Medulla oblongata (tissue), 1 donor: ENCODE measurements at regions not wholly inside any gene's neighbourhood (a gene's known extent, or its start where the extent isn't known, plus 50 kb on each side); places are given as distances from the start of the nearest gene placed in this dataset.
"Not testable (repeated sequence)": the region's sequence is repeated elsewhere in the genome, so short reads cannot be mapped to it uniquely, and the experiment has no call there.

Experiments used
- DNase-seq: peaks from one replicate; pipeline ENCODE4 v3.0.0-alpha.2; 2015; ENCODE audit errors: extremely low spot score

DNA sequence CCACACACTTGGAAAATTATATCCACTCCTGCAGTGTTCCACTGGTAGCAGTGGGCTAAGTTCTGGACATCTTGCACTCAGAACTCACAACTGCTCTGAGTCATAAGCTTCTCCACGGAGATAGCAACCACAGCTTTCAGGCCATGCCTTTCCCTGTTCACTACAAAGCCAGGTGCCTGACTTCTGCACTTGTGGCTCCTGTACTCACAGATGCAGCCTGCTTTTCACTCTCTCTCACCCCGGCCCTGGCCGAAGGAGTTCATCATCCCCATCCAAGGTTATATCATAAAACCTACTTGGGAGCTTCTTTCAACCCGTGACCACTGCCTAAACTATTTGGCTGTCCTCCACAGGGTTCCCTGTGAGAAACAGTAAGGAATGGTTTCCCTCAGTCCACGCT, 999.4 kb downstream of the GLUD2 start:
- DNase-seq = no peak

DNA sequence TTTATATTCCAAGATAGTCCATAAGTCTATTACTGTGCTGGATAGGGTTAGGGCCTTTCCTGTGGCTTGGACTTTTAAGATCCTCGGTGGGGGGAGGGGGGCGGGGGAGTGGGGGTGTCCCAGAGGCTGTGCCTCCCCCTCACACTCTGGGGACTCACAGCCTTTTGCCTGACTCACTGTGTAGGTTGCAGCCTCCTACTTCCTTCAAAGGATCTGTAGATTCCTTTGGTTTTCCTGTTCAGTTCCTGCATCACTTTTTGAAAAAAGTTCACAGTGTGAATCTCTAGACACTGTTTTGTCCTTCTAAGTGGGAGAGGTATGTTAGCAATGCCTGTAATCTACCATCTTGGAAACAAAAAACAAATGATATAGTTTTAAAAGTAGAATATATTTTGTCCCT, 999.9 kb downstream of the GLUD2 start:
- DNase-seq = no peak

DNA sequence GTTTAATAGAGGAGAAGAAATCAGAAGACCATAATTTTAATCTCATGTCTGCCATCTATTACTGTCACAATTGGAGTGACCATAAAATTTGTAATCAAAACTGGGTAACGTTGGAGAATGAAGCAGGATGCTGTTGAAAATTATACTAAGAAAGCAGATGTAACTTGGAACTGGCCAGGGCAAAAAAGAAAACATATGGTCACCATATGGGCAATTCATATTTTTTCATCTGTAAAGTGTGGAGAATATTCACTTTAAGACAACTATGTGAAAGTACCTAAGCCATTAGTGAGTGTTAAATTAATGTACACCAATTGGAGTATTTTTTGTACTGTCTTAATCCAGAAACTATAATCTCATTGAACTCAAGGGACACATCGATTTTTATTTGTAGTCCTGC, 1008.0 kb downstream of the GLUD2 start:
- DNase-seq = no peak

DNA sequence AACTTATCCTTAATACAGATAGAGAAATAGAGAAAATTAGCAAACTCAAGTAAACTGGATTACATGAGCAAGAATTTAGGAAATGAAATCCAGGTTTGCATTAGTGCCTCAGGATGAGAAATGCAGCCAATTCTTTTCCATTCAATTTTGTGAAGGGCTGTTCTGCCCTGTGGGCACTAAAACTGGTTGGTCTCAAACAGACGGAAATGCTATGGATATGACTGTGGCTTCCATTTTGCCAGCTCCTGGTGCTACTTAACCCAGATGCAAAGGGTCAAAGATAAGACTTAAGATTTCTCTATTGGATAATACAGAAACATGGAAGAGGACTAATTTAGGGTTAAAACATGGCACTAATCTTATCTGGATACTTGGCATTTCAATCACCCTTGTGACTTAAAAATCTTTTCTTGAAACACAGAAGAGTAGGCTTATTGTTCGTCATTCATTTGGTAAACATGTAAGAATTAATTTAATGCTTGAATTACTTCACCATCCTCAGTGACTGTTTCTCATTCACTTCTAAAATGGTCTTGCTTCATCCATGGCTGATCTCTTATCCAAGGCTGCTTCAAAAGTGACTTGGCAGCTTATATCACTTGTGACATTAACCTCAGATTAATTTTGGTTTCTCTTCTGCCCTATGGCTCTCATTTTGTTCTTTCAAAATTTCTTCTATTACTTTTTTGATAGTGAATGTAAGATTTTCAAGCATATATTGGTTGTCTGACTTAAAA, 1008.7 kb downstream of the GLUD2 start:
- no peak for DNase-seq

DNA sequence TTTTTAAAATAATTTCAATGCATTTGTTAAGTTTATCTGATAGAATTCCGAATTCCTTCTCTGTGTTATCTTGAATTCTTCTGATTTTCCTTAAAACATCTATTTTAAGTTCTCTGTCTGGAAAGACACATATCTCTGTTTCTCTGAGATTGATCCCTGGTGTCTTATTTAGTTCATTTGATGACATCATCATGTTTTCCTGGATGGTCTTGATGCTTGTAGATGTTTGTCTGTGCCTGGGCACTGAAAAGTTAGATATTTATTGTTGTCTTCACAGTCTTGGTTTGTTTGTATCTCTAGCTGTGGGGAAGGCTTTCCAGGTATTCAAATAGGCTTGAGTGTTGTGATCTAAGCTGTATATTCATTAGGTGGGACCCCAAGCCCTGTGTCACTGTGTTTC, 1028.8 kb downstream of the GLUD2 start:
- no peak for DNase-seq

DNA sequence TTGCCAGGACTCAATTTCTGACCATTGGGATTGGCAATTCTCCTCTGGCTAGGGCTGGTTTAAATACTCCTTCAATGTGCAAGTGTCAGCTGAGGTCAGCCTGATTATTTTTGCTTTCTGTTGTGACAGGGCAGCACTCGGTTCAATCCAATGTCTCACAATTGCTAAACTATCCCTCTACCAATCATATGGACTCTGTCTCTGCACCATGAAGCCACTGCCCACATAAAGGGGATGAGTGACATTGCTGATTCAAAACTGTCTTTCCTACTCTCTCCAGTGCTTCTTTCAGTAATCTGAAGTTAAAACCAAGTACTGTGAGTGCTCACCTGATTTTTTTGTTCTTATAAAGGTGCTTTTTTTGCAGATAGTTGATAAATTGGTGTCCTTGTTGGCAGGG, 1030.7 kb downstream of the GLUD2 start:
- no peak for DNase-seq

DNA sequence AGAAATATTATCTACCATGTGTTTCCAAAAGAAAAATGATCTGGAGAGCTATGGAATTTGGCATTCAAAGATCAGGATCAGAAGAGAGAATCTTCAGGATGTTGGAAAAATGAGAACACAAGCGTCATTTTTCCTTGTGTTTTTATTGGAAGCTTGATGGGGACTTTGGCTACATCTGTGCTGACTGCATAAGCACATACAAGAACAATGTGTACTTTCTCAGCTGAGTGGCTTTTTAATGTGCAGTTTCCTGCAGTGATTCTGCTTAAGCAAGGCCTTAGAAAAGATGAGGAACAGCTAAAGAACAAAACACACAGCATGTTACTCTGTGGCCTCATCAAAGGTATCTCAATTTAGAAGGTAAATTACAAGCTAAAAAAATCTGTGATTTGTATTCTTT, 1039.9 kb downstream of the GLUD2 start:
- DNase-seq = no peak

DNA sequence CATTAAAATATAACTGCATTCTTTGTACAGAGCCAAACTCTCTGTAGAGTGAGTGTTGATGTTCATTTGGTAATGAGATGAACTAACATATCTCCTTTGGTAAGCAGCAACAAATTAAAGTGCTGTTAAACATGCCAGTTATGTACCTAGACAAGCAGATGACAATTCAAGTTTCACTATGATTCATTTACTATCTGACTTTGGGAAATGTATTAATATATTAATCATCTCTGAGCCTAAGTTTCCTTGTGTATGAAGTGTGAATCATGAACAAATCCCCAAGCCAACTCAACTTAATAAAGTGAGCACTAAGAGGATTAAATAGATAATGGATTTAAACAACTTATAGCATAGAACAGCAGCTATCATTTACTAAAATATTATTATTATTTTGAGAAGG, 1044.2 kb downstream of the GLUD2 start:
- DNase-seq = no peak

DNA sequence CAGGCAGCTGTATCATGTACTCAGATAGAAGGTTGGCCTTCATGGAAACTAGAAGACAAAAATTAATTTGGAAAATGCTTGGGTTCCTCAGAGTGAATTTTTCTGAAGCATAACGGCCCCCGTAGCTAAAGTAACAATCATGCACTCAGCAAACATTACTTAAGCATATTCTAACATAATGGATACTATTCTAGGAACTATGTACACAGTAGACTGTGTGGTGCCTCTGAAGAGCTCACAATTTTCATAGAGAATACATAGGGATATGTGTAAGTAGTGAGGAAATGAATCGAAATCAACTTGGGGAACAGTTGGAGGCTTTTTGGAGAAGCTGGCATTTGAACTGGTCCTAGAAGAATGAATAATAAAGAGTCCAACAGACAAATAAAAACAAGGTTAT, 1045.0 kb downstream of the GLUD2 start:
- DNase-seq = no peak

DNA sequence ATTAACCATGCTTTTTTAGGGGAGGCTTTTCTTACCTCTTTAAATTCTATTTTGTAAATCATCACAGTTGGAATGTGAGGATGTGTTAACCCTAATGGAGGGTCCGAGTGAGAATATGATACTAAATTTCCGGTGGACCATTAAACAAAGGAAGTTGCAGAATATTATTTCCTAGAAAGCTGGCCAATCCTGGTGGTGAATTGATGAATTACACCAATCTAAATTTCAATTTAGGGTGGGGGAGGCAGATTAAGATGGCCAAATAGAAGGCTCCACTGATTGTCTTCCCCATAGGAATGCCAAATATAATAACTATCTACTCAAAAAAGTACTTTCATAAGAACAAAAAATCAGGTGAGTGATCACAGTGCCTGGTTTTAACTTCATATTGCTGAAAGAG, 1045.6 kb downstream of the GLUD2 start:
- no peak for DNase-seq

DNA sequence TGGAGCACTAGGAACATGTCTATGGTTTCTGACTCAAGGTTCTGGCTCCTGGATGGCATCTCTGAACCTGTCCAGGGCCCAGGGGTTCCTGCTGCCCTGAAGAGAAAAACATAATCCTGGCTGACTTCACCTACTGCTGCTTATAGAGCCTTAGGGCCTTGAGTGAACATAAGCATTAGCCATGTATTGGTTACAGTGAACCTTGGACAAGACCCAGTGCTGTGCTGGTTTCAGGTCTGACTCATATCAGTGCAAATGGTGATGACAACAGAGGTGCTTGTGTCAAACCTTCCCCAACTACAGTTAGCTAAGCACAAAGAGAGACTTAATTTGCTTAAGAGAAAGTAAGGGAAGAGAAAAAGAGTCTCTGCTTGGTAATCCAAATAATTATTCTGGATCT, 1047.2 kb downstream of the GLUD2 start:
- no peak for DNase-seq

DNA sequence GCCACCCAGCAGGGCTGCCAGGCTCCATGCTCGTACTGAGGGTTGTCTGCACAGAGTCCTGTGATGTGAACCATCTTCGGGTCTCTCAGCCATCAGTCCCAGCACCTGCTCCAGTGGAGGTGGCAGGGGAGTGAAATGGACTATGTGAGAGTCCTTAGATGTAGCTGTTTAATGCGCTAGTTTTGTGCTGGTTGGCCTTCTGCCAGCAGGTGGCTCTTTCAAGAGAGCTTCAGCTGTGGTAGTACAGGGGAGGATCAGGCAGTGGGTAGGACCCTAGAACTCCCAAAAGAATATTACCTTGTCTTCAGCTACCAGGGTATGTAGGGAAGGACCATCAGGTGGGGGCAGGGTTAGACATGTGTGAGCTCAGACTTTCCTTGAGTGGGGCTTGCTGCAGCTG, 1066.0 kb downstream of the GLUD2 start:
- DNase-seq = no peak

DNA sequence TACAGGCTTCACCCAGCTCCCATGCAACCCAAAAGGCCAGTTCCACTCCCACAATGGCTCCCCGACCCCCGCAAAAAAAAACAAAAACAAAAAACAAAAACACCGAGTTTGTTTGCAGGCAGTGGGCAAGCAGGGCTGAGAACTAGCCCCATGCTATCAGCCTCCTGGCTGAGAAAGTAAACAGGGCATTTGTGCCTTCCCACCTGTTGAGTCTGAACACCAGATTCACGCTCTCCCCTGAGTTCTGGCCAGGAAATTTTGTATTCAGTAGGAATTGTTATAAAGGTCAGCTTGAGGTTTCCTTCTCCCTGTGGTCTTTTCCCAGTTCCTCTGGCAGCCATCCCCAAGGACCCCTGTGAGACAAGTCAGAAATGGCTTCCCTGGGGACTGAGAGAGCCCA, 1066.5 kb downstream of the GLUD2 start:
- DNase-seq = no peak

DNA sequence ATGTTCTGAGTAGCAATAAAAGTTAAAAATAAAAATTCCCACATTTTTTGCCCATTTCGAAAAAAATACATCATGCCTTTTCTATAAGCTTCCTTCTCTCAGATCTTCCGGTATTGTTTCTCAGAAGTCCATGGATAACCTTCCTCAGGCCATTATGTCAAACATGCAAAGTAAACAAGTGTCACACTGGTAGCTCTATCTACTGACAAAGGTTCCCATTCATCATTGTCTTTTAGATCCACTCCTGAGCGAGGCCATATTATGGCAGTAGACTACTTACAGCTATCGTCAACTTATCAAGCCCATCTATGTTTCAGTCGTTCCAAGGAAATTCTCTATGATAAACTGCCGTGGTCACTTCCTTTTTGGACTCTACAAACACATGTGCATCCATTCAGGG, 1068.2 kb downstream of the GLUD2 start:
- DNase-seq = no peak

DNA sequence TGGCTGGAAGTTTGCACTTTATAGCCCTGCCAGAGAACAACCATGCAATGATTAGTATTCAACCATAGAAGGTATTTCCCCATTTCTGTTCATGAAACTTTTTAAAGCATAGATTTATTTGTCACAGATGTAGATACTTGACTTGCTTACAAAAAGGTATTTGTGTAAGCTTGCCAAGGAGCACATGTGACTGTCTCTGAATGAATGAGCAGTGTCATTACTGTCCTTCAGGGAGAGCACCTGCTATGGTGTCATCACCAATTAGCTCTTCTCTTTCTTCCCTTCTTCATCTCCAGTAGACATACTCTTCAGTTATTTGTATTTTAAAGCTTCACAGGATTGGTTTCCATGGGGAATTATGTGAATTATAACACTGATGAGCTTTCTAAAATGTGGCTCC, 1064.7 kb upstream of the GRIA3 start:
- DNase-seq = no peak

DNA sequence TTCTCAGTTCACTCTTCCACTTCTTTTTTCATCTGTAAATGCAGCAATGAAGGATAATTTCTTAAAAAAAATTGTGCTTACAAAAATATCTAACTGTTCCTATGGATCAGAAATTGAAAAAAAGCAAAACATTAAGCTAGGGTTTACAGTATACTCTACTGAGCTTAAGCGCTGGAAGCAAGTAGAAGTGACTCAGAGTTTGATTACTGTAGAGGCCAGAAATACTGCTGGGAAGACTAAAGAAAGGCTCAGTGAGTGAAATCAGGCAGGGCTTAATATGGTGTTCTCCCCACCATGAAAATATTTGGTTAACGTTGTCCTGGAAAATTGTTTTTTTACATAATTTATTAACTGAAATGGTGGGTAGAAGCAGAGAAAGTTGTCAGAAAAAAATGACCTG, 1061.8 kb upstream of the GRIA3 start:
- no peak for DNase-seq

DNA sequence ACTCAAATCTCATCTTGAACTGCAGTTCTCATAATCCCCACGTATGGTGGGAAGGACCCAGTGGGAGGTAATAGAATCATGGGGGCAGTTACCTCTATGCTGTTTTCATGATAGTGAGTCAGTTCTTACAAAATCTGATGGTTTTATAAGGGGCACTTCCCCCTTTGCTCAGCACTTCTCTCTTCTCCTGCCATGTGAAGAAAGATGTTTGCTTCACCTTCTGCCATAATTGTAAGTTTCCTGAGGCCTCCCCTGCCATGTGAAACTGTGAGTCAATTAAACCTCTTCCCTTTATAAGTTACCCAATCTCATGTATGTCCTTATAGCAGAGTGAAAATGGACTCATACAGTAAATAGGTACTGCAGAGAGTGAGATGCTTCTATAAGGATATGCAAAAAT, 1050.6 kb upstream of the GRIA3 start:
- DNase-seq = no peak

DNA sequence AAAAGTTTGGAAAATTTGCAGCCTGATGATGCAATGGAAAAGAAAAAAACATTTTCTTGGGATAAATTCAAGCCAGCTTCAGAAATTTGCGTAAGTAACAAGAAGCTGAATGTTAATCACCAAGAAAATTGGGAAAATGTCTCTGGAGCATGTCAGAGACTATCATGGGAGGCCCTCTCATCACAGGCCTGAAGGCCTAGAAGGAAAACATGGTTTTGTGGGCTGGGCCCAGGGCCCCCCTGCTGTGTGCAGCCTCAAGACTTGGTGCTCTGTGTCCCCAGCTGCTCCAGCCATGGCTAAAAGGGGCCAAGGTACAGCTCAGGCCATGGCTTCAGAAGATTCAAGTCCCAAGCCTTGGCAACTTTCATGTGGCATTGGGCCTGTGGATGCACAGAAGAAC, 1049.8 kb upstream of the GRIA3 start:
- no peak for DNase-seq

DNA sequence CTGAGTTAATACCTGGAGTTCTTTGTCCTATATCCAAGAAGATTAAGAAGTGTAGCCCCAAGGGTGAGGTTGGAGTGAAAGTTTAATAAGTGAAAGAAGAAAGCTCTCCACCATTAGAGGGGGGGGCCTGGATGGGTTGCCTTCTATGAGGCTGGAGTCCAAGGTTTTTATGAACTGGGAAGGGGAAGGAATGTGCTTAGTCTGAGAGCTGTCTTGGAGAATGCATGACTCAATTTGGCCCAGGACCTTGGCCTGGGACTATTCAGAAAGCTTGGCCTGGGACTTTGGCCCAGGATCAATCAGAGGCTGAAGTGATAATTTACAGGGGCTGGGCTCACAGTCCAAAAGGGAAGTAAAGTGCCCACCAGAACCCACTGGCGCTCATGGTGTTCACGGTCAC, 1049.0 kb upstream of the GRIA3 start:
- no peak for DNase-seq

DNA sequence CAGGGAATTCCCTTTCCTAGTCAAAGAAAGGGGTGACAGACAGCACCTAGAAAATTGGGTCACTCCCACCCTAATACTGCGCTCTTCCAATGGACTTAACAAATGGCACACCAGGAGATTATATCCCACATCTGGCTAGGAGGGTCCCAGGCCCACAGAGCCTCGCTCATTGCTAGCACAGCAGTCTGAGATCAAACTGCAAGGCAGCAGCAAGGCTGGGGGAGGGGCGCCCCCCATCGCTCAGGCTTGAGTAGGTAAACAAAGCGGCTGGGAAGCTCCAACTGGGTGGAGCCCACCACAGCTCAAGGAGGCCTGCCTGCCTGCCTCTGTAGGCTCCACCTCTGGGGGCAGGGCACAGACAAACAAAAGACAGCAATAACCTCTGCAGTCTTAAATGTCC, 1043.9 kb upstream of the GRIA3 start:
- not testable (repeated sequence) for DNase-seq

DNA sequence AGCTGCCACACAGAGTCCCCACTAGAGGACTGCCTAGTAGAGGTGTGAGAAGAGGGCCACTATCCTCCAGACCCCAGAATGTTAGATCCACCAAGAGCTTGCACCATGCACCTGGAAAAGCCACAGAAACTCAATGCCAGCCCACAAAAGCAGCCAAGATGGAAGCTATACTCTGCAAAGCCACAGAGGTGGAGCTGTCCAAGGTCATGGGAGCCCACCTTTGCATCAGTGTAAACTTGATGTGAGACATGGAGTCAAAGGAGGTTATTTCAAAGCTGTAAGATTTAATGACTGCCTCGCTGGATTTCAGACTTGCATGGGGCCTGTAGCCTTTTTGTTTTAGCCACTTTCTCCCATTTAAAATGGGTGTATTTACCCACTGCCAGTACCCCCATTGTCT, 1030.1 kb upstream of the GRIA3 start:
- no peak for DNase-seq

DNA sequence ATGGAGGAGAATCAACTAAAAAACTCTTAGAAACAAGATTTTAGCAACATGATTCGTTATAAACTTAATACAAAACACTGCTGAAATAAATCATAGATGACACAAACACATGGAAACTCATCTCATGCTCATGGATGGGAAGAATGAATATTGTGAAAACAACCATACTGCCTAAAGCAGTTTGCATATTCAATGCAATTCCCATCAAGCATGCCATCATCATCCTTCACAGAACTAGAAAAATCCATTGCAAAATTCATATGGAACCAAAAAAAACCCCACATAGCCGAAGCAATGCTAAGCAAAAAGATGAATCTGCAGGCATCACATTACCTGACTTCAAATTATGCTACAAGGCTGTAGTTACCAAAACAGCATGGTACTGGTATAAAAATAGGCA, 1015.8 kb upstream of the GRIA3 start:
- no peak for DNase-seq

DNA sequence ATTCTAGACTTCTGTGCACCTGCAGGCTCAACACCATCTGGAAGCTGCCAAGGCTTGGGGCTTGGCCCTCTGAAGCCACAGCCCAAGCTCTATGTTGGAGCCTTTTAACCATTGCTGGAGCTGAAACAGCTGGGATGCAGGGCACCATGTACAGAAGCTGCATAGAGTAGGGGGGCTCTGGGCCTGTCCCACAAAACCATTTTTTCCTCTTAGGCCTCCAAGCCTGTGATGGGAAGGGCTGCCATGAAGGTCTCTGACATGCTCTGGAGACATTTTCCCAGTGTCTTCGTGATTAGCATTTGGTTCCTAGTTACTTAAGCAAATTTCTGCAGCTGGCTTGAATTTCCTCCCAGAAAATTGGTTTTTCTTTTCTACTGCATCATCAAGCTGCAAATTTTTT, 999.3 kb upstream of the GRIA3 start:
- no peak for DNase-seq

DNA sequence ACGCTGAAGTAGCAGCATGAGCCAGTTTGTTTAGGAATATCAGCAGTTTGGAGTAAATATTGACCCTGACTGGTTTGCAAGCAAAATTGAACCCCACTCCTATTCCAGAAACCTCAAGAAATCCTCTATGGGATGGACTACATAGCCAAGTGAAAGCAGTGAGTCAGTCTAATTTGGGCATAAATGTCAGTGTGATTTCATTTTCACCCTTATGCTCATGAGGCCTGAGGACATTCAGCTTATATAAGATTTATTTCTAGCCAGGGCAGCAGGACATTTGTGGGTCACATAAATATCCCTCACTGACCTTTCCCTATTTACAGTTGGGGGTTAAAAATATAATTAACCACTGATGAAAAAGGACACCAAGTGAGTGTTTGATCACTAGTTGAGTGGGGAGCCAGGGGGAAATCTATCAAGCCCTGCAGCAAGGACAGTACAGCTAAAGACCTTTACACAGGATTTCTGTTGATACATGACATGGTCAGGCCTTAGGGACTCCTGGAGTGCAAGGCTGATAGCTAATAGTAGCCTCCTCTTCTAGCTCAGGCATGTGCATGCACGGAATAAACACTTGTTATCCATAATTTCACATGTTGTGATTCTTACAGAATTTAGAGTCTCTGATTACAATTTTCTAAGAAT, 996.9 kb upstream of the GRIA3 start:
- DNase-seq = no peak
